ENCODE measurements at regions not wholly inside any gene's neighbourhood (a gene's known extent, or its start where the extent isn't known, plus 50 kb on each side); places are given as distances from the start of the nearest gene placed in this dataset.

- Histone ChIP-seq H3K9me3 (replicated peaks) (peaks cover 24% of the 10 kb centered on the region), H3K4me1 (no peaks in the 10 kb centered on the region), H3K36me3 (no peaks in the 10 kb centered on the region), H3K27ac (replicated peaks) (no peak overlapping the region), H3K27me3 (ENCODE audit: low read depth) (no peaks in the 10 kb centered on the region), H3K4me3 (peak overlapping the region; percentile 24)
- no peak for TF ChIP-seq CTCF (IDR thresholded peaks at IDR 0.05; ENCODE audit: borderline replicate concordance)
- DNase-seq, result no peak
- intact Hi-C loops (cut with micrococcal nuclease), result no loop called here
Measured at GRCh38 chr6:5866547-5867051, 140.1 kb downstream of the NRN1 start.

GRCh38 chr6:5865506-5866031 is 141.2 kb downstream of the NRN1 start:
- H3K27ac ChIP-seq (replicated peaks), result no peak overlapping the region
- H3K9me3 ChIP-seq (replicated peaks), result peaks cover 13% of the 10 kb centered on the region
- H3K27me3 ChIP-seq (ENCODE audit: low read depth), result peaks cover 1% of the 10 kb centered on the region
- H3K36me3 ChIP-seq, result no peaks in the 10 kb centered on the region
- no peak for TF ChIP-seq CTCF (IDR thresholded peaks at IDR 0.05; ENCODE audit: borderline replicate concordance)
- intact Hi-C loops (cut with micrococcal nuclease), result no loop called here
- no peak overlapping the region for H3K4me3 ChIP-seq
- no peaks in the 10 kb centered on the region for H3K4me1 ChIP-seq
- no peak for DNase-seq

- no peak for DNase-seq
- H3K27me3 ChIP-seq (ENCODE audit: low read depth), result peaks cover 9% of the 10 kb centered on the region
- intact Hi-C loops (cut with micrococcal nuclease), result no loop called here
- H3K4me1 ChIP-seq, result no peaks in the 10 kb centered on the region
- H3K27ac ChIP-seq (replicated peaks), result no peak overlapping the region
- TF ChIP-seq CTCF (IDR thresholded peaks at IDR 0.05; ENCODE audit: borderline replicate concordance), result no peak
- no peaks in the 10 kb centered on the region for H3K36me3 ChIP-seq
- H3K9me3 ChIP-seq (replicated peaks), result peaks cover 5% of the 10 kb centered on the region
- no peak overlapping the region for H3K4me3 ChIP-seq
Measured at GRCh38 chr6:5860849-5861248, 145.9 kb downstream of the NRN1 start.

GRCh38 chr6:5855787-5856470 is 150.8 kb downstream of the NRN1 start:
- Histone ChIP-seq H3K27ac (replicated peaks) (no peak overlapping the region), H3K9me3 (replicated peaks) (no peaks in the 10 kb centered on the region), H3K4me1 (peaks cover 7% of the 10 kb centered on the region), H3K27me3 (ENCODE audit: low read depth) (peaks cover 25% of the 10 kb centered on the region), H3K4me3 (no peak overlapping the region), H3K36me3 (no peaks in the 10 kb centered on the region)
- no peak for DNase-seq
- no peak for TF ChIP-seq CTCF (IDR thresholded peaks at IDR 0.05; ENCODE audit: borderline replicate concordance)
- intact Hi-C loops (cut with micrococcal nuclease), result no loop called here

- H3K36me3 ChIP-seq, result no peaks in the 10 kb centered on the region
- intact Hi-C loops (cut with micrococcal nuclease), result no loop called here
Measured at GRCh38 chr6:5854899-5855298, 151.8 kb downstream of the NRN1 start.

More at GRCh38 chr6:5854899-5855298, 151.8 kb downstream of the NRN1 start:
- no peak for DNase-seq
- H3K27me3 ChIP-seq (ENCODE audit: low read depth), result peaks cover 27% of the 10 kb centered on the region
- H3K9me3 ChIP-seq (replicated peaks), result no peaks in the 10 kb centered on the region
- no peak overlapping the region for H3K4me3 ChIP-seq
- H3K4me1 ChIP-seq, result peaks cover 11% of the 10 kb centered on the region
- H3K27ac ChIP-seq (replicated peaks), result no peak overlapping the region
- no peak for TF ChIP-seq CTCF (IDR thresholded peaks at IDR 0.05; ENCODE audit: borderline replicate concordance)
